Thyroid gland (tissue), 4 donors: ENCODE measurements at regions not wholly inside any gene's neighbourhood (a gene's known extent, or its start where the extent isn't known, plus 50 kb on each side); places are given as distances from the start of the nearest gene placed in this dataset.

ENCODE experiments used
- DNase-seq, 2 donors: peaks; one replicate each; pipeline ENCODE4 v3.0.0-alpha.2; 2019
- H3K27ac ChIP-seq, 3 donors: fragments of 200-600 bp; sonication (generic); 1 replicate in 2 of 3; 2 replicates in 1 of 3; pipeline ENCODE4 v1.5.1; 2016 to 2019; ENCODE audit warnings: mild to moderate bottlenecking in 1 of 3, moderate library complexity in 1 of 3
- H3K27me3 ChIP-seq: fragments of 200-600 bp; sonication (generic); one replicate; pipeline ENCODE4 v1.5.1; 2019
- H3K36me3 ChIP-seq, 2 donors: fragments of 200-600 bp; sonication (generic); one replicate each; pipeline ENCODE4 v1.5.1; 2016 to 2019
- H3K4me1 ChIP-seq, 2 donors: fragments of 200-600 bp; sonication (generic); one replicate each; pipeline ENCODE4 v1.5.1; 2017 to 2019
- H3K4me3 ChIP-seq, 3 donors: fragments of 200-600 bp; sonication (generic); replicated peaks in 1 of 3; 1 replicate in 2 of 3; 2 replicates in 1 of 3; pipeline ENCODE4 v1.5.1; 2016; ENCODE audit warnings: mild to moderate bottlenecking in 1 of 3
- H3K9me3 ChIP-seq: fragments of 200-600 bp; sonication (generic); one replicate; pipeline ENCODE4 v1.5.1; 2017
- CTCF ChIP-seq, 6 experiments: fragments of 200-600 bp in 3 of 6; fragments of 450-650 bp in 3 of 6; sonication (generic) in 3 of 6; IDR thresholded peaks; one replicate each; pipeline ENCODE4 v1.5.1; 2016 to 2019; ENCODE audit warnings: antibody characterized with exemption in 6 of 6, mild to moderate bottlenecking in 2 of 6, inconsistent platforms in 1 of 6, moderate library complexity in 1 of 6
- POLR2A ChIP-seq, 2 donors: fragments of 450-650 bp; IDR thresholded peaks; one replicate each; pipeline ENCODE4 v1.6.1; 2017; ENCODE audit warnings: antibody characterized with exemption in 2 of 2, mild to moderate bottlenecking in 2 of 2, moderate library complexity in 1 of 2
- whole genome bisulfite sequencing, 2 donors: methylation state at CpG; one replicate each; pipeline ENCODE4 v1.1.5; 2017; 5-methylcytosine and 5-hydroxymethylcytosine counted together
- intact Hi-C: fragments of 100-400 bp; cut with DNase I; formaldehyde crosslinking; loops from one replicate; pipeline ENCODE4 v1.15.1; 2023

GRCh38 chr6:67875877-67876383 lies 759.2 kb upstream of the ADGRB3 start:
- Histone ChIP-seq H3K27ac (no peak overlapping the region), H3K4me1 (no peaks in the 10 kb centered on the region), H3K27me3 (no peaks in the 10 kb centered on the region), H3K9me3 (no peaks in the 10 kb centered on the region), H3K36me3 (no peaks in the 10 kb centered on the region), H3K4me3 (no peak overlapping the region)
- no peak for DNase-seq
- TF ChIP-seq POLR2A (IDR thresholded peaks at IDR 0.05) (no peak), CTCF (IDR thresholded peaks at IDR 0.05) (no peak)
- intact Hi-C loops: no loop called here

- TF ChIP-seq CTCF (IDR thresholded peaks at IDR 0.05) (no peak), POLR2A (IDR thresholded peaks at IDR 0.05) (no peak)
These were observed 764.8 kb upstream of the ADGRB3 start for GRCh38 chr6:67870321-67870720.

GRCh38 chr6:67863346-67863745 lies 771.7 kb upstream of the ADGRB3 start:
- Histone ChIP-seq H3K27me3 (no peaks in the 10 kb centered on the region), H3K27ac (no peak overlapping the region), H3K36me3 (no peaks in the 10 kb centered on the region), H3K9me3 (no peaks in the 10 kb centered on the region), H3K4me3 (no peak overlapping the region), H3K4me1 (no peaks in the 10 kb centered on the region)
- no peak for TF ChIP-seq POLR2A (IDR thresholded peaks at IDR 0.05)
- no peak for TF ChIP-seq CTCF (IDR thresholded peaks at IDR 0.05)
- WGBS, 2 donors: 85 to 86% methylated on average over 2 of the region's 2 CpGs
- intact Hi-C loops: no loop called here
- DNase-seq: no peak

More at GRCh38 chr6:67870321-67870720, 764.8 kb upstream of the ADGRB3 start:
- Histone ChIP-seq H3K36me3 (no peaks in the 10 kb centered on the region), H3K27ac (no peak overlapping the region), H3K9me3 (no peaks in the 10 kb centered on the region), H3K4me1 (no peaks in the 10 kb centered on the region), H3K4me3 (no peak overlapping the region), H3K27me3 (no peaks in the 10 kb centered on the region)
- no peak for DNase-seq
- intact Hi-C loops: no loop called here

GRCh38 chr6:67854098-67854497 lies 781.0 kb upstream of the ADGRB3 start:
- intact Hi-C loops: no loop called here

GRCh38 chr6:67839818-67840217 lies 795.3 kb upstream of the ADGRB3 start:
- 93 to 94% methylated on average over 2 of the region's 2 CpGs for WGBS, 2 donors
- Histone ChIP-seq H3K27me3 (no peaks in the 10 kb centered on the region), H3K4me1 (no peaks in the 10 kb centered on the region), H3K36me3 (no peaks in the 10 kb centered on the region), H3K4me3 (no peak overlapping the region), H3K9me3 (no peaks in the 10 kb centered on the region), H3K27ac (no peak overlapping the region)
- intact Hi-C loops: no loop called here
- no peak for TF ChIP-seq CTCF (IDR thresholded peaks at IDR 0.05)
- TF ChIP-seq POLR2A (IDR thresholded peaks at IDR 0.05): no peak
- DNase-seq: no peak

More at GRCh38 chr6:67854098-67854497, 781.0 kb upstream of the ADGRB3 start:
- Histone ChIP-seq H3K4me1 (no peaks in the 10 kb centered on the region), H3K36me3 (no peaks in the 10 kb centered on the region), H3K27me3 (no peaks in the 10 kb centered on the region), H3K9me3 (no peaks in the 10 kb centered on the region), H3K27ac (no peak overlapping the region), H3K4me3 (no peak overlapping the region)
- DNase-seq: no peak
- no peak for TF ChIP-seq POLR2A (IDR thresholded peaks at IDR 0.05)
- no peak for TF ChIP-seq CTCF (IDR thresholded peaks at IDR 0.05)
